SK-N-SH (cell line): ENCODE measurements at regions not wholly inside any gene's neighbourhood (a gene's known extent, or its start where the extent isn't known, plus 50 kb on each side); places are given as distances from the start of the nearest gene placed in this dataset.

ENCODE experiments used
- CTCF ChIA-PET: fragments of 300-600, 350-600 bp; formaldehyde crosslinking; extraction: SDS; loops from one replicate; lab custom pipeline; 2021; lab: Yijun Ruan, JAX
- POLR2A ChIA-PET: fragments of 350-600 bp; sonication (Branson Sonifier 250); formaldehyde crosslinking; extraction: SDS; loops from one replicate; lab custom pipeline; 2020; ENCODE audit warnings: antibody characterized with exemption, inconsistent platforms; lab: Yijun Ruan, JAX
- DNase-seq: peaks from one replicate; pipeline ENCODE4 v3.0.0; 2012
- H2AFZ ChIP-seq: fragments of 200-600 bp; sonication (generic); 2 replicates; pipeline ENCODE4 v1.8.1; 2016; ENCODE audit warnings: antibody characterized with exemption, mild to moderate bottlenecking, low read depth
- H3F3A ChIP-seq: fragments of 200-600 bp; sonication (generic); replicated peaks from 2 replicates; pipeline ENCODE3; 2016; ENCODE audit warnings: antibody characterized with exemption, mild to moderate bottlenecking; ENCODE audit not compliant: insufficient read depth
- H3K27ac ChIP-seq, 2 experiments: fragments of 200-500 bp in 1 of 2; fragments of 200-600 bp in 1 of 2; sonication (Bioruptor generic) in 1 of 2; sonication (generic), shearing (Covaris generic) in 1 of 2; 2 replicates each; pipeline versions ENCODE4 v1.5.1 to v1.6.1; 2014 to 2016; ENCODE audit warnings: low read depth in 2 of 2, inconsistent platforms in 1 of 2, low read length in 1 of 2, mild to moderate bottlenecking in 1 of 2, mixed read lengths in 1 of 2
- H3K27me3 ChIP-seq: fragments of 200-600 bp; sonication (generic), shearing (Covaris generic); 2 replicates; pipeline ENCODE4 v1.6.1; 2016; ENCODE audit warnings: mixed run types; ENCODE audit not compliant: insufficient read depth
- H3K36me3 ChIP-seq, 2 experiments: fragments of 200-500 bp in 1 of 2; fragments of 200-600 bp in 1 of 2; sonication (Bioruptor generic) in 1 of 2; sonication (generic) in 1 of 2; replicated peaks in 1 of 2; 2 replicates each; pipeline versions ENCODE3 to v1.5.1; 2014 to 2016; ENCODE audit warnings: low read length in 1 of 2, mild to moderate bottlenecking in 1 of 2; ENCODE audit not compliant: insufficient read depth in 2 of 2, control insufficient read depth in 1 of 2
- H3K4me1 ChIP-seq, 2 experiments: fragments of 200-500 bp in 1 of 2; fragments of 200-600 bp in 1 of 2; sonication (Bioruptor generic) in 1 of 2; sonication (generic), shearing (Covaris generic) in 1 of 2; 2 replicates each; pipeline versions ENCODE4 v1.5.1 to v1.6.1; 2014 to 2016; ENCODE audit warnings: low read depth in 1 of 2, low read length in 1 of 2, mixed run types in 1 of 2; ENCODE audit not compliant: insufficient read depth in 2 of 2, control insufficient read depth in 1 of 2
- H3K4me2 ChIP-seq: fragments of 200-600 bp; sonication (generic), shearing (Covaris generic); 2 replicates; pipeline ENCODE4 v1.6.1; 2017; ENCODE audit warnings: mixed run types
- H3K4me3 ChIP-seq, 2 experiments: fragments of 200-500 bp in 1 of 2; fragments of 200-600 bp in 1 of 2; sonication (Bioruptor generic) in 1 of 2; sonication (generic), shearing (Covaris generic) in 1 of 2; 2 replicates each; pipeline versions ENCODE4 v1.5.1 to v1.8.1; 2014 to 2016; ENCODE audit warnings: low read depth in 2 of 2, inconsistent platforms in 1 of 2, low read length in 1 of 2, mild to moderate bottlenecking in 1 of 2, mixed read lengths in 1 of 2, moderate library complexity in 1 of 2
- H3K79me2 ChIP-seq: fragments of 200-600 bp; sonication (generic); 2 replicates; pipeline ENCODE4 v1.8.1; 2017; ENCODE audit warnings: mild to moderate bottlenecking; ENCODE audit not compliant: insufficient read depth
- H3K9ac ChIP-seq: fragments of 200-600 bp; sonication (generic); 2 replicates; pipeline ENCODE4 v1.6.1; 2017; ENCODE audit warnings: mixed run types
- H3K9me2 ChIP-seq: fragments of 200-600 bp; sonication (generic); 2 replicates; pipeline ENCODE4 v1.6.1; 2017; ENCODE audit warnings: mixed run types
- H3K9me3 ChIP-seq: fragments of 200-600 bp; sonication (generic); 2 replicates; pipeline ENCODE4 v1.6.1; 2017; ENCODE audit warnings: mixed run types, mild to moderate bottlenecking, moderate library complexity
- H4K20me1 ChIP-seq: fragments of 200-600 bp; sonication (generic); 2 replicates; pipeline ENCODE4 v1.6.1; 2017; ENCODE audit warnings: mild to moderate bottlenecking, mixed run types; ENCODE audit not compliant: insufficient read depth
- ELF1 ChIP-seq: IDR thresholded peaks from 2 replicates; pipeline ENCODE4 v1.4.0; 2012
- EZH2phosphoT487 ChIP-seq: fragments of 200-600 bp; sonication (generic); IDR thresholded peaks from 2 replicates; pipeline ENCODE4 v1.6.1; 2017; ENCODE audit warnings: low read depth, mixed run types, mild to moderate bottlenecking, antibody characterized with exemption, moderate library complexity, borderline replicate concordance
- FOXJ3 ChIP-seq: sonication (generic); formaldehyde crosslinking; IDR thresholded peaks from 2 replicates; pipeline ENCODE4 v1.5.1; 2020; ENCODE audit warnings: mild to moderate bottlenecking, missing genetic modification reagents
- FOXM1 ChIP-seq: IDR thresholded peaks from 2 replicates; pipeline ENCODE4 v1.4.0; 2012; ENCODE audit warnings: low read depth, mild to moderate bottlenecking
- GABPA ChIP-seq: IDR thresholded peaks from 2 replicates; pipeline ENCODE4 v1.4.0; 2012; ENCODE audit warnings: low read depth, mild to moderate bottlenecking
- MEF2A ChIP-seq: IDR thresholded peaks from 2 replicates; pipeline ENCODE4 v1.4.0; 2012; ENCODE audit warnings: low read depth, borderline replicate concordance
- NRF1 ChIP-seq: IDR thresholded peaks from 2 replicates; pipeline ENCODE4 v1.6.1; 2012; ENCODE audit warnings: low read depth, mild to moderate bottlenecking, low read length
- POLR2AphosphoS5 ChIP-seq: IDR thresholded peaks from 2 replicates; pipeline ENCODE4 v1.6.1; 2012; ENCODE audit warnings: low read depth, low read length
- RCOR1 ChIP-seq: fragments of 150-350 bp; IDR thresholded peaks from 2 replicates; pipeline ENCODE4 v1.6.1; 2017; ENCODE audit warnings: antibody characterized with exemption, low read length
- RFX5 ChIP-seq: IDR thresholded peaks from 2 replicates; pipeline ENCODE4 v1.6.1; 2012; ENCODE audit warnings: mild to moderate bottlenecking, improper control_type of control experiment, low read length
- RXRA ChIP-seq: IDR thresholded peaks from 2 replicates; pipeline ENCODE4 v1.4.0; 2012; ENCODE audit warnings: low read depth, mild to moderate bottlenecking, borderline replicate concordance
- SMC3 ChIP-seq: IDR thresholded peaks from 2 replicates; pipeline ENCODE4 v1.6.1; 2012; ENCODE audit warnings: low read depth, low read length, improper control_type of control experiment
- TEAD4 ChIP-seq: IDR thresholded peaks from 2 replicates; pipeline ENCODE4 v1.4.0; 2012; ENCODE audit warnings: mild to moderate bottlenecking, borderline replicate concordance; ENCODE audit not compliant: insufficient read depth
- YY1 ChIP-seq: IDR thresholded peaks from 2 replicates; pipeline ENCODE4 v1.4.0; 2012; ENCODE audit warnings: low read depth, mild to moderate bottlenecking
- WGBS: methylation state at CpG from one replicate; pipeline ENCODE4 v1.1.6; 2017; ENCODE audit warnings: low lambda C conversion rate; 5-methylcytosine and 5-hydroxymethylcytosine counted together
- TF ChIP-seq, protein P1 (sequence below): IDR thresholded peaks from 2 replicates; pipeline ENCODE4 v1.6.1; 2012; ENCODE audit warnings: mild to moderate bottlenecking, low read depth, low read length, moderate library complexity
- TF ChIP-seq, protein P2 (sequence below): IDR thresholded peaks from 2 replicates; pipeline ENCODE4; 2012
- TF ChIP-seq, protein P3 (sequence below): fragments of 150-350 bp; IDR thresholded peaks from 2 replicates; pipeline ENCODE4 v1.6.1; 2017; ENCODE audit warnings: antibody characterized with exemption, low read length, low read depth, borderline replicate concordance

DNA sequence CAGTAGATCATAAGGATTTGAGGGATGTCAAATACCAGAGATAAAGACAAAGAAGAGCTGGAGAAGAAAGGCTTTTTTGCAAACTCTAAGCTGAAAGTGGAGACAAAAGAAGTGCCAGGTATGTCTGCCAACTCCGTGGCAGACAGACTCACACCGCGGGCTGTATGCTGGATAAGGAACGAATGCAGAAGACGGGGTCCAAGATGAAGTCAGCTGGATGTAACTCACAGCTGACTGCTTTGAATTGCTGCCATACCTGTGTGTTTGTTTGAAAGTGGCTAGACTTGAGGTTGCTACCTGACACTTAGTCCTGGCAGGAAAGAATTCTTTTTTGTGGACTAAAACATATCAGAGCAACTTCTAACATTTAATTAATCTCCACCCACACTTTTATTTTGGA, 398.8 kb downstream of the DLEU7 start (continued):
- TF ChIP-seq, protein P1, sequence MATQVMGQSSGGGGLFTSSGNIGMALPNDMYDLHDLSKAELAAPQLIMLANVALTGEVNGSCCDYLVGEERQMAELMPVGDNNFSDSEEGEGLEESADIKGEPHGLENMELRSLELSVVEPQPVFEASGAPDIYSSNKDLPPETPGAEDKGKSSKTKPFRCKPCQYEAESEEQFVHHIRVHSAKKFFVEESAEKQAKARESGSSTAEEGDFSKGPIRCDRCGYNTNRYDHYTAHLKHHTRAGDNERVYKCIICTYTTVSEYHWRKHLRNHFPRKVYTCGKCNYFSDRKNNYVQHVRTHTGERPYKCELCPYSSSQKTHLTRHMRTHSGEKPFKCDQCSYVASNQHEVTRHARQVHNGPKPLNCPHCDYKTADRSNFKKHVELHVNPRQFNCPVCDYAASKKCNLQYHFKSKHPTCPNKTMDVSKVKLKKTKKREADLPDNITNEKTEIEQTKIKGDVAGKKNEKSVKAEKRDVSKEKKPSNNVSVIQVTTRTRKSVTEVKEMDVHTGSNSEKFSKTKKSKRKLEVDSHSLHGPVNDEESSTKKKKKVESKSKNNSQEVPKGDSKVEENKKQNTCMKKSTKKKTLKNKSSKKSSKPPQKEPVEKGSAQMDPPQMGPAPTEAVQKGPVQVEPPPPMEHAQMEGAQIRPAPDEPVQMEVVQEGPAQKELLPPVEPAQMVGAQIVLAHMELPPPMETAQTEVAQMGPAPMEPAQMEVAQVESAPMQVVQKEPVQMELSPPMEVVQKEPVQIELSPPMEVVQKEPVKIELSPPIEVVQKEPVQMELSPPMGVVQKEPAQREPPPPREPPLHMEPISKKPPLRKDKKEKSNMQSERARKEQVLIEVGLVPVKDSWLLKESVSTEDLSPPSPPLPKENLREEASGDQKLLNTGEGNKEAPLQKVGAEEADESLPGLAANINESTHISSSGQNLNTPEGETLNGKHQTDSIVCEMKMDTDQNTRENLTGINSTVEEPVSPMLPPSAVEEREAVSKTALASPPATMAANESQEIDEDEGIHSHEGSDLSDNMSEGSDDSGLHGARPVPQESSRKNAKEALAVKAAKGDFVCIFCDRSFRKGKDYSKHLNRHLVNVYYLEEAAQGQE, result no peak
- no peak for TF ChIP-seq POLR2AphosphoS5
- TF ChIP-seq FOXM1, result no peak

DNA sequence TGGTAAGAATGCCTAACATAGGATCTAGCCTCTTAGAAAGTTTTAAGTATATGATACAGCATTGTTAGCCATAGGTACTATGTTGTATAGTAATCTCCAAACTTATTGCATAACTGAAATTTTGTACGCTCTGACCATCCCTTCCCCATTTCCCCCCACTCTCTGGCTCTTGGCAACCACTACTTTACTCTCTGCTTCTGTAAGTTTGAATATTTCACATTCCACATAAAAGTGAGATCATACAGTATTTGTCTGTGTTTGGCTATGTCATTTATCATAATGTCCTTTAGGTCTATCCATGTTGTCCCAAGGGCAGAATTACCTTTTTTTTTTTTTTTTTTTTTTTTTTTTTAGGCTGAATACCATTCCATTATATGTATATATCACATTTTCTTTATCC, 396.9 kb downstream of the DLEU7 start:
- WGBS, result 95% methylated on average over 1 of the region's 1 CpG

DNA sequence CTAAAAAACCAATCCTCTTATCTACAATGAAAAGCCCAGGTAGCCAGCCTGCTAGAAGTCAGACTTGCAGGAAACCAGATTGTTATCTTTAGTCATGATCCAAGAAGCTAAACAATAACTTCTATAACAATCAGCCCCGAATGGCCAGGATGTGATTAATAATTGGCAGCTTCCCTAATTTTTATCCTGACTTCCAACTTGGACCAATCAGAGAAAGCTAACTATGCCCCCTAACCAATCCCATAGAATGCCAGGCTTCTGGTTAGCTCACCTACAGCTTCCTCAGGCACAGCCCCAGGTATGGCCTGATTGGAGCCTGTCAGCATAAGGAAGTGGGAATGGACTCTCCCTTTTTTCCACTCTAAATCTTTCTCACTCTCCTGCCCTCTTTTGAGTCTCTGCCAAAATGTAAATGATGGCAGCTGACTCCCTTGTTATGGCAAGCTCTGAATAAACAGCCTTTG, 394.9 kb downstream of the DLEU7 start:
- no peaks in the 10 kb centered on the region; the same call in 1 of the 2 replicates for H3K9me2 ChIP-seq
- H3K4me1 ChIP-seq, result no peaks in the 10 kb centered on the region; a peak in 1 of 4 replicates
- no peak overlapping the region for H2AFZ ChIP-seq
- H3K27ac ChIP-seq, result no peak overlapping the region
- H3K79me2 ChIP-seq, result no peaks in the 10 kb centered on the region
- POLR2A ChIA-PET, result no interaction called here
- H3K4me2 ChIP-seq, result no peak overlapping the region
- H4K20me1 ChIP-seq, result no peaks in the 10 kb centered on the region
- DNase-seq, result no peak
- 22% methylated on average over 1 of the region's 1 CpG for WGBS
- no peaks in the 10 kb centered on the region for H3K9me3 ChIP-seq
- H3K27me3 ChIP-seq, result no peaks in the 10 kb centered on the region
- TF ChIP-seq, protein P2, sequence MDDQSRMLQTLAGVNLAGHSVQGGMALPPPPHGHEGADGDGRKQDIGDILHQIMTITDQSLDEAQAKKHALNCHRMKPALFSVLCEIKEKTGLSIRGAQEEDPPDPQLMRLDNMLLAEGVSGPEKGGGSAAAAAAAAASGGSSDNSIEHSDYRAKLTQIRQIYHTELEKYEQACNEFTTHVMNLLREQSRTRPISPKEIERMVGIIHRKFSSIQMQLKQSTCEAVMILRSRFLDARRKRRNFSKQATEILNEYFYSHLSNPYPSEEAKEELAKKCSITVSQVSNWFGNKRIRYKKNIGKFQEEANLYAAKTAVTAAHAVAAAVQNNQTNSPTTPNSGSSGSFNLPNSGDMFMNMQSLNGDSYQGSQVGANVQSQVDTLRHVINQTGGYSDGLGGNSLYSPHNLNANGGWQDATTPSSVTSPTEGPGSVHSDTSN, result no peak
- TF ChIP-seq YY1, result no peak
- TF ChIP-seq TEAD4, result no peak
- TF ChIP-seq EZH2phosphoT487, result no peak
- TF ChIP-seq RCOR1, result no peak
- no peak for TF ChIP-seq GABPA
- no peak for TF ChIP-seq RFX5
- TF ChIP-seq FOXJ3, result no peak
- no peak for TF ChIP-seq SMC3
- TF ChIP-seq, all 33 proteins: peak for 0
- CTCF ChIA-PET, result interaction anchor here (1.9 kb wide), 1 partner anchor 363 kb away, joined by 5 read pairs; no protein-coding TSS in a partner anchor
- no peaks in the 10 kb centered on the region for H3K36me3 ChIP-seq
- no peaks in the 10 kb centered on the region for H3F3A ChIP-seq
- H3K4me3 ChIP-seq, result no peak overlapping the region
- no peak overlapping the region for H3K9ac ChIP-seq

More for the DNA sequence above, 396.9 kb downstream of the DLEU7 start:
- H3K27ac ChIP-seq, result no peak overlapping the region
- no peak for TF ChIP-seq MEF2A
- no peak for TF ChIP-seq SMC3
- no peak for TF ChIP-seq FOXM1
- TF ChIP-seq ELF1, result no peak
- TF ChIP-seq, protein P2, result no peak
- TF ChIP-seq NRF1, result no peak
- TF ChIP-seq, protein P3, sequence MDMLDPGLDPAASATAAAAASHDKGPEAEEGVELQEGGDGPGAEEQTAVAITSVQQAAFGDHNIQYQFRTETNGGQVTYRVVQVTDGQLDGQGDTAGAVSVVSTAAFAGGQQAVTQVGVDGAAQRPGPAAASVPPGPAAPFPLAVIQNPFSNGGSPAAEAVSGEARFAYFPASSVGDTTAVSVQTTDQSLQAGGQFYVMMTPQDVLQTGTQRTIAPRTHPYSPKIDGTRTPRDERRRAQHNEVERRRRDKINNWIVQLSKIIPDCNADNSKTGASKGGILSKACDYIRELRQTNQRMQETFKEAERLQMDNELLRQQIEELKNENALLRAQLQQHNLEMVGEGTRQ, result no peak
- no peak for TF ChIP-seq RXRA
- TF ChIP-seq YY1, result no peak
- H3K27me3 ChIP-seq, result no peaks in the 10 kb centered on the region
- no peaks in the 10 kb centered on the region for H3K9me3 ChIP-seq
- ChIA-PET CTCF (no interaction called here), POLR2A (no interaction called here)
- no peak overlapping the region for H3K4me3 ChIP-seq
- no peak for DNase-seq
- no peaks in the 10 kb centered on the region for H3F3A ChIP-seq
- H2AFZ ChIP-seq, result no peak overlapping the region
- no peak overlapping the region for H3K9ac ChIP-seq
- H3K4me1 ChIP-seq, result no peaks in the 10 kb centered on the region; a peak in 1 of 4 replicates
- no peaks in the 10 kb centered on the region for H3K36me3 ChIP-seq
- H3K79me2 ChIP-seq, result no peaks in the 10 kb centered on the region
- H4K20me1 ChIP-seq, result no peaks in the 10 kb centered on the region
- no peak overlapping the region for H3K4me2 ChIP-seq
- H3K9me2 ChIP-seq, result no peaks in the 10 kb centered on the region; the same call in 1 of the 2 replicates
